Hepatocyte (in vitro differentiated cells): ENCODE measurements at regions not wholly inside any gene's neighbourhood (a gene's known extent, or its start where the extent isn't known, plus 50 kb on each side); places are given as distances from the start of the nearest gene placed in this dataset.

Experiments used
- EZH2phosphoT487 ChIP-seq: fragments of 200-600 bp; sonication (generic); IDR thresholded peaks from one replicate; pipeline ENCODE4 v1.6.1; 2018; ENCODE audit warnings: antibody characterized with exemption, mild to moderate bottlenecking, low read depth, moderate library complexity; ENCODE audit not compliant: unreplicated experiment, severe bottlenecking
- TF ChIP-seq, protein P1 (sequence below): fragments of 200-600 bp; sonication (generic); IDR thresholded peaks from 2 replicates; pipeline ENCODE4 v1.5.1; 2016; ENCODE audit warnings: antibody characterized with exemption, mild to moderate bottlenecking; ENCODE audit not compliant: poor library complexity

DNA sequence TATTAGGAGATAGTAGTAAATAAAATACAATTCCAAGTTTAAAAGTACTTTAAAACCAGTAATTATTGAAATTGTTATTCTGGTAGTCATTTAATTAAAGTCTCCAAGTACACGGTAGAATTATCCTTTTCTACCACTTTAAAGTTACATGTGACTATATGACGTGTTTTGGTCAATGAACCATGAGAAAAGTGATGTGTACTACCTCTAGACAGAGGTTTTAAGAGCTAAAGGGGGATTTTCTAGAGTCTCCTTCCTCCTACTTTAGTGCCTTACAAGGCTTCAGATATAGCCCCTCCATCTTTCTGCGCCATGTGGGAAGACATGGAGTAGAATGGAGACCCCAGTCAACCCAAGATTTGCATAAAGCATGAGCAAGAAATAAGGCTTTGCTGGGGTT is 2296.6 kb upstream of the AGA start:
- TF ChIP-seq, protein P1, sequence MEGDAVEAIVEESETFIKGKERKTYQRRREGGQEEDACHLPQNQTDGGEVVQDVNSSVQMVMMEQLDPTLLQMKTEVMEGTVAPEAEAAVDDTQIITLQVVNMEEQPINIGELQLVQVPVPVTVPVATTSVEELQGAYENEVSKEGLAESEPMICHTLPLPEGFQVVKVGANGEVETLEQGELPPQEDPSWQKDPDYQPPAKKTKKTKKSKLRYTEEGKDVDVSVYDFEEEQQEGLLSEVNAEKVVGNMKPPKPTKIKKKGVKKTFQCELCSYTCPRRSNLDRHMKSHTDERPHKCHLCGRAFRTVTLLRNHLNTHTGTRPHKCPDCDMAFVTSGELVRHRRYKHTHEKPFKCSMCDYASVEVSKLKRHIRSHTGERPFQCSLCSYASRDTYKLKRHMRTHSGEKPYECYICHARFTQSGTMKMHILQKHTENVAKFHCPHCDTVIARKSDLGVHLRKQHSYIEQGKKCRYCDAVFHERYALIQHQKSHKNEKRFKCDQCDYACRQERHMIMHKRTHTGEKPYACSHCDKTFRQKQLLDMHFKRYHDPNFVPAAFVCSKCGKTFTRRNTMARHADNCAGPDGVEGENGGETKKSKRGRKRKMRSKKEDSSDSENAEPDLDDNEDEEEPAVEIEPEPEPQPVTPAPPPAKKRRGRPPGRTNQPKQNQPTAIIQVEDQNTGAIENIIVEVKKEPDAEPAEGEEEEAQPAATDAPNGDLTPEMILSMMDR = no peak
- TF ChIP-seq EZH2phosphoT487 = no peak
